Activated T-cell treated with anti-CD3 and anti-CD28 coated beads, Interleukin-2, amount 50 U/mL, for 24 hours (primary cell): ENCODE measurements at regions not wholly inside any gene's neighbourhood (a gene's known extent, or its start where the extent isn't known, plus 50 kb on each side); places are given as distances from the start of the nearest gene placed in this dataset.
"Not testable (repeated sequence)": the region's sequence is repeated elsewhere in the genome, so short reads cannot be mapped to it uniquely, and the experiment has no call there.

Source experiments
- DNase-seq: peaks from one replicate; pipeline ENCODE4 v3.0.0-alpha.2; 2020
- H3K27ac Mint-ChIP-seq: 2 replicates; pipeline ENCODE4 v1.8.0; 2020; ENCODE audit warnings: mild to moderate bottlenecking, mixed read lengths
- H3K27me3 Mint-ChIP-seq: 2 replicates; pipeline ENCODE4 v1.8.0; 2020; ENCODE audit warnings: mixed read lengths
- H3K36me3 Mint-ChIP-seq: 2 replicates; pipeline ENCODE4 v1.8.0; 2020; ENCODE audit warnings: low read depth, mixed read lengths
- H3K4me1 Mint-ChIP-seq: 2 replicates; pipeline ENCODE4 v1.8.0; 2020; ENCODE audit warnings: low read depth, mixed read lengths
- H3K4me3 Mint-ChIP-seq: 2 replicates; pipeline ENCODE4 v1.8.0; 2020; ENCODE audit warnings: mild to moderate bottlenecking, moderate library complexity, mixed read lengths
- H3K9me3 Mint-ChIP-seq: 2 replicates; pipeline ENCODE4 v1.8.0; 2020; ENCODE audit warnings: mixed read lengths

GRCh38 chr16:48676836-48677235 is 66.9 kb upstream of the N4BP1 start:
- Mint-ChIP-seq H3K9me3 (peaks cover 4% of the 10 kb centered on the region), H3K36me3 (no peaks in the 10 kb centered on the region), H3K27me3 (peaks cover 7% of the 10 kb centered on the region)

GRCh38 chr16:48668184-48668583 is 58.2 kb upstream of the N4BP1 start:
- H3K27ac Mint-ChIP-seq, H3K4me1 Mint-ChIP-seq, H3K4me3 Mint-ChIP-seq, H3K27me3 Mint-ChIP-seq, DNase-seq, H3K36me3 Mint-ChIP-seq, H3K9me3 Mint-ChIP-seq: not testable (repeated sequence)

More at GRCh38 chr16:48676836-48677235, 66.9 kb upstream of the N4BP1 start:
- H3K4me1 Mint-ChIP-seq = no peaks in the 10 kb centered on the region
- H3K27ac Mint-ChIP-seq = no peak overlapping the region
- no peak for DNase-seq
- no peak overlapping the region for H3K4me3 Mint-ChIP-seq

GRCh38 chr16:48659940-48660339 is 50.0 kb upstream of the N4BP1 start:
- no peak for DNase-seq
- H3K27me3 Mint-ChIP-seq = no peaks in the 10 kb centered on the region
- peaks cover 4% of the 10 kb centered on the region for H3K36me3 Mint-ChIP-seq
- H3K4me1 Mint-ChIP-seq = no peaks in the 10 kb centered on the region
- peaks cover 22% of the 10 kb centered on the region for H3K9me3 Mint-ChIP-seq
- H3K27ac Mint-ChIP-seq = no peak overlapping the region
- no peak overlapping the region for H3K4me3 Mint-ChIP-seq
